ENCODE measurements at regions not wholly inside any gene's neighbourhood (a gene's known extent, or its start where the extent isn't known, plus 50 kb on each side); places are given as distances from the start of the nearest gene placed in this dataset.

GRCh38 chr17:13756763-13757162, 155.0 kb upstream of the HS3ST3A1 start:
- Histone ChIP-seq H3K27me3 (replicated peaks; ENCODE audit: insufficient read depth, low read length) (no peaks in the 10 kb centered on the region), H3K36me3 (replicated peaks; ENCODE audit: insufficient read depth, low read length) (no peaks in the 10 kb centered on the region), H3K9ac (ENCODE audit: low read length) (no peak overlapping the region), H3K4me2 (ENCODE audit: low read depth, low read length) (peak overlapping the region; percentile 59; the same call in 1 of the 2 replicates), H3K9me3 (replicated peaks; ENCODE audit: insufficient read depth, low read length) (no peaks in the 10 kb centered on the region), H2AFZ (ENCODE audit: low read length) (peak overlapping the region; percentile 27; the same call in 1 of the 2 replicates), H3K79me2 (ENCODE audit: low read length) (no peaks in the 10 kb centered on the region), H3K4me3 (ENCODE audit: low read length) (no peak overlapping the region; the same call in 1 of the 2 replicates), H4K20me1 (ENCODE audit: insufficient read depth, low read length) (no peaks in the 10 kb centered on the region), H3K9me2 (replicated peaks; ENCODE audit: insufficient read depth, low read length) (no peaks in the 10 kb centered on the region), H3F3A (ENCODE audit: insufficient read depth, low read length) (no peaks in the 10 kb centered on the region), H3K4me1 (ENCODE audit: low read length) (no peaks in the 10 kb centered on the region), H3K27ac (ENCODE audit: low read length) (no peak overlapping the region)
- TF ChIP-seq EZH2 (optimal IDR thresholded peaks at IDR 0.05; ENCODE audit: low read depth, low read length) (no peak), EZH2phosphoT487 (IDR thresholded peaks at IDR 0.05; ENCODE audit: low read length) (no peak)
- TF ChIP-seq, protein P1, sequence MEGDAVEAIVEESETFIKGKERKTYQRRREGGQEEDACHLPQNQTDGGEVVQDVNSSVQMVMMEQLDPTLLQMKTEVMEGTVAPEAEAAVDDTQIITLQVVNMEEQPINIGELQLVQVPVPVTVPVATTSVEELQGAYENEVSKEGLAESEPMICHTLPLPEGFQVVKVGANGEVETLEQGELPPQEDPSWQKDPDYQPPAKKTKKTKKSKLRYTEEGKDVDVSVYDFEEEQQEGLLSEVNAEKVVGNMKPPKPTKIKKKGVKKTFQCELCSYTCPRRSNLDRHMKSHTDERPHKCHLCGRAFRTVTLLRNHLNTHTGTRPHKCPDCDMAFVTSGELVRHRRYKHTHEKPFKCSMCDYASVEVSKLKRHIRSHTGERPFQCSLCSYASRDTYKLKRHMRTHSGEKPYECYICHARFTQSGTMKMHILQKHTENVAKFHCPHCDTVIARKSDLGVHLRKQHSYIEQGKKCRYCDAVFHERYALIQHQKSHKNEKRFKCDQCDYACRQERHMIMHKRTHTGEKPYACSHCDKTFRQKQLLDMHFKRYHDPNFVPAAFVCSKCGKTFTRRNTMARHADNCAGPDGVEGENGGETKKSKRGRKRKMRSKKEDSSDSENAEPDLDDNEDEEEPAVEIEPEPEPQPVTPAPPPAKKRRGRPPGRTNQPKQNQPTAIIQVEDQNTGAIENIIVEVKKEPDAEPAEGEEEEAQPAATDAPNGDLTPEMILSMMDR (IDR thresholded peaks at IDR 0.05; ENCODE audit: low read length) = no peak
- DNase-seq = no peak

- DNase-seq = no peak
- no peak for TF ChIP-seq EZH2phosphoT487 (IDR thresholded peaks at IDR 0.05; ENCODE audit: low read length)
- TF ChIP-seq, protein P1 (IDR thresholded peaks at IDR 0.05; ENCODE audit: low read length) = no peak
- TF ChIP-seq EZH2 (optimal IDR thresholded peaks at IDR 0.05; ENCODE audit: low read depth, low read length) = no peak
- no peaks in the 10 kb centered on the region for H4K20me1 ChIP-seq (ENCODE audit: insufficient read depth, low read length)
- H3K27me3 ChIP-seq (replicated peaks; ENCODE audit: insufficient read depth, low read length) = no peaks in the 10 kb centered on the region
- no peaks in the 10 kb centered on the region for H3K9me2 ChIP-seq (replicated peaks; ENCODE audit: insufficient read depth, low read length)
- no peak overlapping the region for H3K4me3 ChIP-seq (ENCODE audit: low read length)
- H3K4me1 ChIP-seq (ENCODE audit: low read length) = no peaks in the 10 kb centered on the region
- H3K27ac ChIP-seq (ENCODE audit: low read length) = no peak overlapping the region
- H3K9ac ChIP-seq (ENCODE audit: low read length) = no peak overlapping the region
- no peak overlapping the region for H3K4me2 ChIP-seq (ENCODE audit: low read depth, low read length)
- H3K79me2 ChIP-seq (ENCODE audit: low read length) = no peaks in the 10 kb centered on the region
- no peaks in the 10 kb centered on the region for H3K36me3 ChIP-seq (replicated peaks; ENCODE audit: insufficient read depth, low read length)
- no peaks in the 10 kb centered on the region for H3F3A ChIP-seq (ENCODE audit: insufficient read depth, low read length)
- no peak overlapping the region for H2AFZ ChIP-seq (ENCODE audit: low read length)
- H3K9me3 ChIP-seq (replicated peaks; ENCODE audit: insufficient read depth, low read length) = no peaks in the 10 kb centered on the region
Observed at GRCh38 chr17:13757871-13758270, 156.1 kb upstream of the HS3ST3A1 start.

DNA sequence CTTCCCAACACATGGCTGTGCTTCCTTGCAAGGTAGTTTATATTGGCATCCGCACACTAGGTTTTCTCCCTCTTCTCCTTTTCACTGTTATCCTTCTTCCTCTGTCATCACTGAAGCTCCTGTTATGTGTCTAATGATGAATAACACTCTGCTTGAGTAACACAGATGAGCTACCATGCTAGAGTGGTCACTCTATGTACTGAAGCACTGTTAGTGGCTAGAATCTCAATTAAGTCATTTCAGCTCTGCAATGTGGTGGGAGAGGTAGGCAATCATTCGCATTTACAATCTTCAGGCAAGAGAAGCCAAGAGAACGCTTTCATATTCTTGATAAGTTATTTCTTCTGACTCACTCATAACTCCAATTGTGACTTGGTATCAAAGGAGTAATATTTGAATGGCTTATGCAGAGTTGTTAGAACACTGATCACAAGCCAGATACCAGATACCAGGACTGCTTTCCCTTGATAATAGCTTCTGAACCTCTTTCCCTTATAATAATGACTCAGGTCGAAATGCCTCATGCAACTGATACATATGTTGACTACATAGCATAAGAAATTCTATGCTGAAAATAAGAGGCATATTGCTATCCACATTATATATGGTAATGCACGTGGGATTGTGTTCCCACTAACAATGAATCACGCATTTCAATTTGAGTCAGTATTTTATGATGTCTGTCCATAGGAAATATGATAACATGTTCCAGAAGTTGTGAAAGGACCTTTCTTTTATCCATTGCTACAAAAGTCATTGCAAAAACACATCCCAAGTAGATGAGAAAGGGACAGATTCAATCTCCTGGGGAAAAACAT, 158.0 kb upstream of the HS3ST3A1 start:
- TF ChIP-seq, protein P1 (IDR thresholded peaks at IDR 0.05; ENCODE audit: low read length) = no peak
- TF ChIP-seq EZH2phosphoT487 (IDR thresholded peaks at IDR 0.05; ENCODE audit: low read length) (no peak), EZH2 (optimal IDR thresholded peaks at IDR 0.05; ENCODE audit: low read depth, low read length) (no peak)

More for the DNA sequence above, 158.0 kb upstream of the HS3ST3A1 start:
- H3K4me3 ChIP-seq (ENCODE audit: low read length) = no peak overlapping the region
- no peaks in the 10 kb centered on the region for H3K4me1 ChIP-seq (ENCODE audit: low read length)
- H3K9me3 ChIP-seq (replicated peaks; ENCODE audit: insufficient read depth, low read length) = no peaks in the 10 kb centered on the region
- no peaks in the 10 kb centered on the region for H3F3A ChIP-seq (ENCODE audit: insufficient read depth, low read length)
- H3K79me2 ChIP-seq (ENCODE audit: low read length) = no peaks in the 10 kb centered on the region
- H3K27ac ChIP-seq (ENCODE audit: low read length) = no peak overlapping the region
- H2AFZ ChIP-seq (ENCODE audit: low read length) = no peak overlapping the region
- H3K36me3 ChIP-seq (replicated peaks; ENCODE audit: insufficient read depth, low read length) = no peaks in the 10 kb centered on the region
- H3K27me3 ChIP-seq (replicated peaks; ENCODE audit: insufficient read depth, low read length) = no peaks in the 10 kb centered on the region
- H3K9me2 ChIP-seq (replicated peaks; ENCODE audit: insufficient read depth, low read length) = no peaks in the 10 kb centered on the region
- H3K9ac ChIP-seq (ENCODE audit: low read length) = no peak overlapping the region
- DNase-seq = no peak
- H3K4me2 ChIP-seq (ENCODE audit: low read depth, low read length) = no peak overlapping the region
- no peaks in the 10 kb centered on the region for H4K20me1 ChIP-seq (ENCODE audit: insufficient read depth, low read length)
